D721Med (cell line): ENCODE measurements at regions not wholly inside any gene's neighbourhood (a gene's known extent, or its start where the extent isn't known, plus 50 kb on each side); places are given as distances from the start of the nearest gene placed in this dataset.
"Not testable (repeated sequence)": the region's sequence is repeated elsewhere in the genome, so short reads cannot be mapped to it uniquely, and the experiment has no call there.

Experiments
- DNase-seq: peaks from one replicate; pipeline ENCODE4 v3.0.0; 2011; ENCODE audit warnings: low spot score; ENCODE audit not compliant: insufficient read length
- FAIRE-seq: peaks from 2 replicates; lab custom pipeline; 2011; peaks lifted over from hg19 to GRCh38; lab: Jason Lieb, UNC
- TF ChIP-seq, protein P1 (sequence below): IDR thresholded peaks from 2 replicates; pipeline ENCODE4 v1.5.1; 2012; ENCODE audit warnings: mild to moderate bottlenecking, control low read depth; ENCODE audit not compliant: insufficient read depth; ENCODE audit errors: missing control alignments

DNA sequence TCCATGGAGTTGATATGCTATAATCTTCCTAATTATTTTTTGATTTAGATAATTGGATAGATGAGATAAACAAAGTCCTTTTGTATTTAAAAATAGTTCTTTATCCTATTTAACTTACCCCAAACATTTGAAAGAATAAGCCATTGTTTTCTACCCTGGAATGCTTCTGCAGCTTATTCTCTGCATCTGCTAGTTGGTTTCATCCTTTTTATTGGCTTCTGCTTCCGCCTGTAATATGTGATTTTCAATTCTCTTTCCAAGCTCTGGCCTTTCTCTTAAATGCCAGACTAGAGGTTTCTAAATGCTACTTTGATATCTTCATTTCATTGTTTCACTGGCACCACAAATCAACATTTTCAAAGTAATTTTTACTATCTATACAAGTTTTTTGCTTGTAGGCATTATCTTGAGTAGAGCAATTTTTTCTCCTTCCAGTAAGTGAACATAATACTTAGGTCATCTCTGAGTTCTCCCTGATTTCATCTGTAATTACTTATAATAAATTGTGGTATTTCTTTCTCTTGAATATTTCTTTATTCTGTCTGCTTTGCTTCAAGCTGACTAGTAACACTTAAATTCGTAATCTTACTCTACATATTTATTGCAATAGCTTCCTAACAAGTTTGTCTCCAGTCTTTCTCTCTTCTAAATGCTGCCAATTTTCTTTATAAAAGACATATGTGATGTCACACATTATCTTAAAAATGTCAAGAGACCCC, 958.4 kb downstream of the SLC6A15 start:
- DNase-seq: no peak
- FAIRE-seq: no peak
- TF ChIP-seq, protein P1, sequence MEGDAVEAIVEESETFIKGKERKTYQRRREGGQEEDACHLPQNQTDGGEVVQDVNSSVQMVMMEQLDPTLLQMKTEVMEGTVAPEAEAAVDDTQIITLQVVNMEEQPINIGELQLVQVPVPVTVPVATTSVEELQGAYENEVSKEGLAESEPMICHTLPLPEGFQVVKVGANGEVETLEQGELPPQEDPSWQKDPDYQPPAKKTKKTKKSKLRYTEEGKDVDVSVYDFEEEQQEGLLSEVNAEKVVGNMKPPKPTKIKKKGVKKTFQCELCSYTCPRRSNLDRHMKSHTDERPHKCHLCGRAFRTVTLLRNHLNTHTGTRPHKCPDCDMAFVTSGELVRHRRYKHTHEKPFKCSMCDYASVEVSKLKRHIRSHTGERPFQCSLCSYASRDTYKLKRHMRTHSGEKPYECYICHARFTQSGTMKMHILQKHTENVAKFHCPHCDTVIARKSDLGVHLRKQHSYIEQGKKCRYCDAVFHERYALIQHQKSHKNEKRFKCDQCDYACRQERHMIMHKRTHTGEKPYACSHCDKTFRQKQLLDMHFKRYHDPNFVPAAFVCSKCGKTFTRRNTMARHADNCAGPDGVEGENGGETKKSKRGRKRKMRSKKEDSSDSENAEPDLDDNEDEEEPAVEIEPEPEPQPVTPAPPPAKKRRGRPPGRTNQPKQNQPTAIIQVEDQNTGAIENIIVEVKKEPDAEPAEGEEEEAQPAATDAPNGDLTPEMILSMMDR: no peak

DNA sequence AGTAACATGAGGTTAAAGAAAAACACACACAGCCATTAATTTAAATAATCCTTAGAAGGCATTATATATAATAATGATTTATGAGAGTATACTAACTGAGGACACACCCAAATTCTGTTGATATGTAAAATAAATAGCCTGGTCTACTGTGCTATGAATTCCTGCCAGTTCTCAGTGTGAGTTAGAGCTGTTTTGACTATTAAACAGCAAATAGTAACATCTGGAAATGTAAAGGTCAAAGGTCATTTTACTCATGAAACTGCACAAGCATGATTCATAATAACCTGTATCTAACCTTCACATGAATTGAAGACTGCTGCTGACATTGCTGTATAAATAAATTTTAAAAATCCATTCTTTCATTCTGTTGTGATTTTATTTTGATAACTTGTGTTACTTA, 966.7 kb downstream of the SLC6A15 start:
- no peak for DNase-seq
- TF ChIP-seq, protein P1: no peak
- no peak for FAIRE-seq

DNA sequence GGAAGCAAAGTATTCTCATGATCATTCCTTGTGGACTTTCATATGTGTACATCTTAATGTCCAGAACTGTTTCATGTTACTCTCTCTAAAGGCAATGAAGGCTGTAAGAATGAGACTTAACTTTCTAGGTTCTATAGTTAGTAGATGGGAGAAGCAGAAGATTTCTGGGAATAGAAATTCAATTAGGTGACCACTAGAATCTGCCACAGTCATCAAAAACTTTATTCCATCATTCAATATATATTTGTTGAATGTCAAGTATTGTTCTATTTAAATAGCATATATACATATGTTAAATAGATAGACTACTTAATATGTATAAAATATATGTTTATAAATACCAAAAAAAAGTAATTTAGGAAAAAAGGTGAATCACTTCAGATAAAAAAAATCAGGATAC, 972.9 kb downstream of the SLC6A15 start:
- no peak for DNase-seq
- TF ChIP-seq, protein P1: no peak
- no peak for FAIRE-seq

DNA sequence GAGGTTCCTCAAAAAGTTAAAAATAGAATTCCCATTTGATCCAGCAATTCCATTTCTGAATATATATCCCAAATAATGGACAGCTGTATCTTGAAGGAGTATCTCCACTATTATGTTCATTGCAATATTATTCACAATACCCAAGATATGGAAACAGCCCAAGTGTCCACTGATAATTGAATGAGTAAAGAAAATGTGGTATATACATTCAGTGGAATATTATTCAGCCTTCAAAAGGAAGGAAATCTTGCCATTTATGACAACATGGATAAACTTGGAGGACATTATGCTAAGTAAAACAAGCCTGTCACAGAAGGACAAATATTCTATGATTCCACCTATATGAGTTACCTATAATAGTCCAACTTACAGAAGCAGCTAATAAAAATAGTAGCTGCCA, 979.0 kb downstream of the SLC6A15 start:
- DNase-seq (no peak), FAIRE-seq (no peak)
- TF ChIP-seq, protein P1: no peak

DNA sequence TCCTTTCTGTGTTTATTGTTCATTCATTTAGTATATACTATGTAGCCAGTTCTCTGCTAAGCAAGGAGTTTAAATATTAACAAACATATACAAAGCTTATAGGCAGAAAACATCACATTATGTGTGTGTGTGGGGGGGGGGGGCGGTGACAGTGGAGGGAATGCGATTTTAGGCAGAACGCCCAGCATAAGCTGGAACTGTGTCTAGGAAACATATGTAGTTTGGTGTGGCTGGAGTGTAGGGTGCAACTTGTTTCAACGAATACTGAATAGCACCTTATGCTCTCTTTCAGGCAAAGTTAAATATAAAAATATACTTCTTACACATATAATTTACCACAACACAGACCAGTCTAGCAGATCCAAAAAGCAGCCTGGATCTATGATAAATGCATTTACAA, 980.6 kb downstream of the SLC6A15 start:
- no peak for DNase-seq
- TF ChIP-seq, protein P1: no peak
- FAIRE-seq: no peak

DNA sequence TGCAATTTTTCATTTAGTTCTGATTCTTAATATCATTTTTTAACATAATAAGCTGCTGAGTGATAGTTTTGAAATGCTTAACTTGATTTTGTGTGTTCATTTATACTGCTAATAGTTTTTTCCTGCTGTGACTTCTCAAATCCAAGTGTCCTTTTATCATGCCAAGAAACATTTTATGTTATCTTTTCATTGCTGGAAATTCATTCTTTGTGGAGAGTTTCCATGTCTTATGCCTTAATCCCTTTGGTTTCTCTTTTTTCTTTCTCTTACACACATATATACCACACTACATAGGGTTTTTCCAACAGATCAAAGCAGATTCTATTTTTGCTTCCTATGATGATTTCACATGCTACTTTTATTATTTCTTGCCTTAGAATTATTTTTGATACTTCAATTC, 981.1 kb downstream of the SLC6A15 start:
- no peak for FAIRE-seq
- no peak for DNase-seq
- TF ChIP-seq, protein P1: no peak

DNA sequence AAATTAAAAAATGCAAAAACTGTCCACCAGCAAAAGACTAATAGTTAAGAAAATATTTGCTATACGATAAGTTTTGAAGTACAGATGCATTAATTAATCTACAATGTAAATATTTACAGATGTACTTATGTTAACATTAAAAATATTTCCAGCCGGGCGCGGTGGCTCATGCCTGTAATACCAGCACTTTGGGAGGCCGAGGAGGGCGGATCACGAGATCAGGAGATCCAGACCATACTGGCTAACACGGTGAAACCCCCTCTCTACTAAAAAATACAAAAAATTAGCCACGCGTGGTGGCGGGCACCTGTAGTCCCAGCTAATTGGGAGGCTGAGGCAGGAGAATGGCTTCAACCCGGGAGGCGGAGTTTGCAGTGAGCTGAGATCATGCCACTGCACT, 982.8 kb downstream of the SLC6A15 start:
- FAIRE-seq, DNase-seq: not testable (repeated sequence)
